KMS-11 (cell line): ENCODE measurements at regions not wholly inside any gene's neighbourhood (a gene's known extent, or its start where the extent isn't known, plus 50 kb on each side); places are given as distances from the start of the nearest gene placed in this dataset.
A peak's percentile ranks its signal among the peaks of the same experiment; 100 is the strongest.

Experiments
- H2AFZ ChIP-seq: fragments of 200-600 bp; sonication (generic); 2 replicates; pipeline ENCODE4 v1.6.1; 2016; ENCODE audit warnings: antibody characterized with exemption, mixed run types, low read depth
- H3K27ac ChIP-seq: fragments of 200-600 bp; sonication (generic); 2 replicates; pipeline ENCODE4 v1.6.1; 2016; ENCODE audit warnings: mild to moderate bottlenecking, mixed run types
- H3K27me3 ChIP-seq: fragments of 200-600 bp; sonication (generic); 2 replicates; pipeline ENCODE4 v1.6.1; 2017; ENCODE audit warnings: mild to moderate bottlenecking, low read depth, mixed run types, moderate library complexity; ENCODE audit not compliant: insufficient read depth
- H3K36me3 ChIP-seq: fragments of 200-600 bp; sonication (generic); 2 replicates; pipeline ENCODE4 v1.6.1; 2017; ENCODE audit warnings: mild to moderate bottlenecking, mixed run types; ENCODE audit not compliant: insufficient read depth
- H3K4me1 ChIP-seq: fragments of 200-600 bp; sonication (generic); 2 replicates; pipeline ENCODE4 v1.6.1; 2016; ENCODE audit warnings: mild to moderate bottlenecking, low read depth, mixed run types; ENCODE audit not compliant: poor library complexity, severe bottlenecking
- H3K4me2 ChIP-seq: fragments of 200-600 bp; sonication (generic); 2 replicates; pipeline ENCODE4 v1.7.0; 2016; ENCODE audit warnings: mild to moderate bottlenecking, mixed run types
- H3K4me3 ChIP-seq: fragments of 200-600 bp; sonication (generic); IDR thresholded peaks from 2 replicates; pipeline ENCODE4 v1.6.1; 2017; ENCODE audit warnings: low read depth, low read length, mixed read lengths; ENCODE audit not compliant: insufficient read depth
- H3K79me2 ChIP-seq: fragments of 200-600 bp; sonication (generic); 2 replicates; pipeline ENCODE4 v1.6.1; 2016; ENCODE audit warnings: low read depth, mixed run types; ENCODE audit not compliant: insufficient read depth
- H3K9ac ChIP-seq: fragments of 200-600 bp; sonication (generic); 2 replicates; pipeline ENCODE4 v1.6.1; 2016; ENCODE audit warnings: mild to moderate bottlenecking, mixed run types
- H4K20me1 ChIP-seq: fragments of 200-600 bp; sonication (generic); 2 replicates; pipeline ENCODE4 v1.6.1; 2016; ENCODE audit warnings: mild to moderate bottlenecking, mixed run types; ENCODE audit not compliant: insufficient read depth
- CTCF ChIP-seq: fragments of 200-600 bp; sonication (generic); conservative IDR thresholded peaks from 2 replicates; pipeline ENCODE4 v1.6.1; 2017; ENCODE audit warnings: low read depth, mild to moderate bottlenecking, antibody characterized with exemption, low read length, moderate library complexity, mixed read lengths

GRCh38 chr6:105487040-105487790 is 84.3 kb upstream of the PREP start:
- Histone ChIP-seq H3K4me1 (peaks cover 80% of the 10 kb centered on the region), H3K9ac (no peak overlapping the region), H3K27me3 (no peaks in the 10 kb centered on the region), H3K4me2 (peak overlapping the region; percentile 21; the same call in 1 of the 2 replicates), H3K79me2 (no peaks in the 10 kb centered on the region), H3K27ac (no peak overlapping the region), H2AFZ (no peak overlapping the region), H3K4me3 (no peak overlapping the region), H4K20me1 (no peaks in the 10 kb centered on the region), H3K36me3 (no peaks in the 10 kb centered on the region)
- no peak for TF ChIP-seq CTCF

GRCh38 chr6:105485456-105485855 is 82.6 kb upstream of the PREP start:
- Histone ChIP-seq H2AFZ (peak overlapping the region; percentile 41; the same call in 1 of the 2 replicates), H3K4me2 (peak overlapping the region; percentile 71), H3K27ac (peak overlapping the region; percentile 51), H3K4me3 (no peak overlapping the region), H4K20me1 (no peaks in the 10 kb centered on the region), H3K79me2 (no peaks in the 10 kb centered on the region), H3K27me3 (no peaks in the 10 kb centered on the region), H3K4me1 (peaks cover 87% of the 10 kb centered on the region), H3K36me3 (no peaks in the 10 kb centered on the region), H3K9ac (peak overlapping the region; percentile 53)
- no peak for TF ChIP-seq CTCF

GRCh38 chr6:105484238-105485161 is 81.6 kb upstream of the PREP start:
- Histone ChIP-seq H3K4me1 (peaks cover 83% of the 10 kb centered on the region), H3K27me3 (no peaks in the 10 kb centered on the region), H3K36me3 (no peaks in the 10 kb centered on the region), H3K9ac (peak overlapping the region; percentile 53; the same call in 1 of the 2 replicates), H2AFZ (peak overlapping the region; percentile 41; the same call in 1 of the 2 replicates), H3K27ac (peak overlapping the region; percentile 51), H3K4me3 (no peak overlapping the region), H3K79me2 (no peaks in the 10 kb centered on the region), H4K20me1 (no peaks in the 10 kb centered on the region), H3K4me2 (peak overlapping the region; percentile 71)
- peak; percentile 90 for TF ChIP-seq CTCF

GRCh38 chr6:105483492-105483891 is 80.6 kb upstream of the PREP start:
- H3K4me1 ChIP-seq: peaks cover 73% of the 10 kb centered on the region
- H3K79me2 ChIP-seq: no peaks in the 10 kb centered on the region
- H3K27ac ChIP-seq: peak overlapping the region; percentile 34; the same call in 1 of the 2 replicates
- no peak for TF ChIP-seq CTCF
- H3K4me2 ChIP-seq: peak overlapping the region; percentile 71
- H4K20me1 ChIP-seq: no peaks in the 10 kb centered on the region
- H2AFZ ChIP-seq: no peak overlapping the region
- H3K36me3 ChIP-seq: no peaks in the 10 kb centered on the region
- no peak overlapping the region for H3K4me3 ChIP-seq
- H3K27me3 ChIP-seq: no peaks in the 10 kb centered on the region
- H3K9ac ChIP-seq: no peak overlapping the region
